Fibroblast of lung (primary cell): ENCODE measurements at regions not wholly inside any gene's neighbourhood (a gene's known extent, or its start where the extent isn't known, plus 50 kb on each side); places are given as distances from the start of the nearest gene placed in this dataset.

ENCODE experiments used
- CTCF ChIP-seq, 2 donors: IDR thresholded peaks in 1 of 2; conservative IDR thresholded peaks in 1 of 2; 1 replicate in 1 of 2; 2 replicates in 1 of 2; pipeline ENCODE4 v1.5.1; 2011 to 2012; ENCODE audit warnings: low read length in 2 of 2, control low read depth in 1 of 2, inconsistent platforms in 1 of 2, low read depth in 1 of 2, mild to moderate bottlenecking in 1 of 2
- EZH2 ChIP-seq: IDR thresholded peaks from 2 replicates; pipeline ENCODE4 v1.5.1; 2012; ENCODE audit warnings: low read length, control low read depth, mild to moderate bottlenecking; ENCODE audit errors: missing control alignments

GRCh38 chr1:215357901-215358300 lies 209.2 kb upstream of the KCTD3 start:
- no peak for TF ChIP-seq CTCF (conservative IDR thresholded peaks at IDR 0.05 in 1 of 2, IDR thresholded peaks at IDR 0.05 in 1 of 2; ENCODE audit: low read depth in 1 of 2, low read length in 2 of 2)
- no peak for TF ChIP-seq EZH2
